GM12892 (cell line): ENCODE measurements at regions not wholly inside any gene's neighbourhood (a gene's known extent, or its start where the extent isn't known, plus 50 kb on each side); places are given as distances from the start of the nearest gene placed in this dataset.

ENCODE experiments used
- POLR2A ChIP-seq: IDR thresholded peaks from 2 replicates; pipeline ENCODE4 v1.6.1; 2011; ENCODE audit warnings: low read depth, low read length, control low read depth
- POLR2AphosphoS5 ChIP-seq: IDR thresholded peaks from 2 replicates; pipeline ENCODE4 v1.6.1; 2011; ENCODE audit warnings: low read depth, low read length, control low read depth
- TAF1 ChIP-seq: IDR thresholded peaks from 2 replicates; pipeline ENCODE4 v1.6.1; 2011; ENCODE audit warnings: low read depth, mild to moderate bottlenecking, control low read depth, low read length, borderline replicate concordance

- TF ChIP-seq POLR2AphosphoS5 (no peak), POLR2A (no peak), TAF1 (no peak)
Observed at GRCh38 chr9:129495620-129496472, 125.1 kb downstream of the C9orf50 start.
